ENCODE measurements at regions not wholly inside any gene's neighbourhood (a gene's known extent, or its start where the extent isn't known, plus 50 kb on each side); places are given as distances from the start of the nearest gene placed in this dataset.

- TF ChIP-seq CTCF (IDR thresholded peaks at IDR 0.05; ENCODE audit: insufficient read depth, low read length, poor library complexity, severe bottlenecking) (no peak), EZH2phosphoT487 (conservative IDR thresholded peaks at IDR 0.05; ENCODE audit: low read length) (no peak)
- Histone ChIP-seq H3K9ac (ENCODE audit: low read length) (no peak overlapping the region), H3K9me2 (replicated peaks; ENCODE audit: insufficient read depth, low read length) (no peaks in the 10 kb centered on the region), H3K4me2 (ENCODE audit: low read depth, low read length, poor library complexity, severe bottlenecking) (no peak overlapping the region), H4K20me1 (ENCODE audit: low read depth, low read length) (no peaks in the 10 kb centered on the region), H2AFZ (ENCODE audit: low read depth, low read length, severe bottlenecking) (no peak overlapping the region), H3K36me3 (ENCODE audit: low read length) (no peaks in the 10 kb centered on the region), H3F3A (ENCODE audit: insufficient read depth) (no peaks in the 10 kb centered on the region), H3K9me3 (ENCODE audit: insufficient read depth, low read length) (no peaks in the 10 kb centered on the region), H3K27me3 (ENCODE audit: low read length) (no peaks in the 10 kb centered on the region), H3K4me3 (ENCODE audit: insufficient read depth, low read length, poor library complexity, severe bottlenecking) (no peak overlapping the region), H3K79me2 (ENCODE audit: insufficient read depth, low read length) (no peaks in the 10 kb centered on the region), H3K27ac (ENCODE audit: low read depth, low read length) (no peak overlapping the region)
Measured at GRCh38 chr4:106430797-106431196, 62.2 kb upstream of the GIMD1 start.

- Histone ChIP-seq H3K9me2 (replicated peaks; ENCODE audit: insufficient read depth, low read length) (no peaks in the 10 kb centered on the region), H3K9ac (ENCODE audit: low read length) (no peak overlapping the region), H3K4me3 (ENCODE audit: insufficient read depth, low read length, poor library complexity, severe bottlenecking) (no peak overlapping the region), H3K27ac (ENCODE audit: low read depth, low read length) (no peak overlapping the region), H2AFZ (ENCODE audit: low read depth, low read length, severe bottlenecking) (no peak overlapping the region), H4K20me1 (ENCODE audit: low read depth, low read length) (no peaks in the 10 kb centered on the region), H3K36me3 (ENCODE audit: low read length) (no peaks in the 10 kb centered on the region), H3K9me3 (ENCODE audit: insufficient read depth, low read length) (no peaks in the 10 kb centered on the region), H3K4me2 (ENCODE audit: low read depth, low read length, poor library complexity, severe bottlenecking) (no peak overlapping the region), H3K27me3 (ENCODE audit: low read length) (no peaks in the 10 kb centered on the region), H3K79me2 (ENCODE audit: insufficient read depth, low read length) (no peaks in the 10 kb centered on the region), H3F3A (ENCODE audit: insufficient read depth) (no peaks in the 10 kb centered on the region)
- TF ChIP-seq CTCF (IDR thresholded peaks at IDR 0.05; ENCODE audit: insufficient read depth, low read length, poor library complexity, severe bottlenecking) (no peak), EZH2phosphoT487 (conservative IDR thresholded peaks at IDR 0.05; ENCODE audit: low read length) (no peak)
Measured at GRCh38 chr4:106429885-106430284, 61.3 kb upstream of the GIMD1 start.

- no peak overlapping the region for H3K9ac ChIP-seq (ENCODE audit: low read length)
- no peaks in the 10 kb centered on the region for H3K36me3 ChIP-seq (ENCODE audit: low read length)
- H3K4me2 ChIP-seq (ENCODE audit: low read depth, low read length, poor library complexity, severe bottlenecking) = no peak overlapping the region
- H3K9me2 ChIP-seq (replicated peaks; ENCODE audit: insufficient read depth, low read length) = no peaks in the 10 kb centered on the region
- no peaks in the 10 kb centered on the region for H3K79me2 ChIP-seq (ENCODE audit: insufficient read depth, low read length)
- no peak for TF ChIP-seq EZH2phosphoT487 (conservative IDR thresholded peaks at IDR 0.05; ENCODE audit: low read length)
- no peak for TF ChIP-seq CTCF (IDR thresholded peaks at IDR 0.05; ENCODE audit: insufficient read depth, low read length, poor library complexity, severe bottlenecking)
- no peaks in the 10 kb centered on the region for H3K9me3 ChIP-seq (ENCODE audit: insufficient read depth, low read length)
- H3K27ac ChIP-seq (ENCODE audit: low read depth, low read length) = no peak overlapping the region
- no peak overlapping the region for H3K4me3 ChIP-seq (ENCODE audit: insufficient read depth, low read length, poor library complexity, severe bottlenecking)
- no peaks in the 10 kb centered on the region for H4K20me1 ChIP-seq (ENCODE audit: low read depth, low read length)
- H3F3A ChIP-seq (ENCODE audit: insufficient read depth) = no peaks in the 10 kb centered on the region
- H2AFZ ChIP-seq (ENCODE audit: low read depth, low read length, severe bottlenecking) = no peak overlapping the region
- no peaks in the 10 kb centered on the region for H3K27me3 ChIP-seq (ENCODE audit: low read length)
Measured at GRCh38 chr4:106426069-106426468, 57.5 kb upstream of the GIMD1 start.

GRCh38 chr4:106425576-106425975 lies 57.0 kb upstream of the GIMD1 start:
- TF ChIP-seq CTCF (IDR thresholded peaks at IDR 0.05; ENCODE audit: insufficient read depth, low read length, poor library complexity, severe bottlenecking) = no peak
- TF ChIP-seq EZH2phosphoT487 (conservative IDR thresholded peaks at IDR 0.05; ENCODE audit: low read length) = no peak
- Histone ChIP-seq H3K9me3 (ENCODE audit: insufficient read depth, low read length) (no peaks in the 10 kb centered on the region), H3F3A (ENCODE audit: insufficient read depth) (no peaks in the 10 kb centered on the region), H4K20me1 (ENCODE audit: low read depth, low read length) (no peaks in the 10 kb centered on the region), H3K36me3 (ENCODE audit: low read length) (no peaks in the 10 kb centered on the region), H3K27me3 (ENCODE audit: low read length) (no peaks in the 10 kb centered on the region), H2AFZ (ENCODE audit: low read depth, low read length, severe bottlenecking) (no peak overlapping the region), H3K9ac (ENCODE audit: low read length) (no peak overlapping the region), H3K4me2 (ENCODE audit: low read depth, low read length, poor library complexity, severe bottlenecking) (no peak overlapping the region), H3K79me2 (ENCODE audit: insufficient read depth, low read length) (no peaks in the 10 kb centered on the region), H3K27ac (ENCODE audit: low read depth, low read length) (no peak overlapping the region), H3K4me3 (ENCODE audit: insufficient read depth, low read length, poor library complexity, severe bottlenecking) (no peak overlapping the region), H3K9me2 (replicated peaks; ENCODE audit: insufficient read depth, low read length) (no peaks in the 10 kb centered on the region)

Measured in SU-DHL-6 (cell line).